Right renal cortex interstitium (tissue), 3 donors: ENCODE measurements at regions not wholly inside any gene's neighbourhood (a gene's known extent, or its start where the extent isn't known, plus 50 kb on each side); places are given as distances from the start of the nearest gene placed in this dataset.
"Not testable (repeated sequence)": the region's sequence is repeated elsewhere in the genome, so short reads cannot be mapped to it uniquely, and the experiment has no call there.

Experiments
- DNase-seq, 3 donors: peaks; one replicate each; pipeline ENCODE4 v3.0.0-alpha.2; 2013; ENCODE audit warnings: low read depth in 3 of 3, low spot score in 2 of 3

GRCh38 chr5:166648736-166649135 lies 1642.7 kb upstream of the WWC1 start:
- DNase-seq = no peak

GRCh38 chr5:166649676-166650075 lies 1641.8 kb upstream of the WWC1 start:
- no peak for DNase-seq

- DNase-seq = no peak
Observed at GRCh38 chr5:166651234-166651633, 1640.2 kb upstream of the WWC1 start.

GRCh38 chr5:166671811-166672210 lies 1619.6 kb upstream of the WWC1 start:
- no peak for DNase-seq

GRCh38 chr5:166672431-166672830 lies 1619.0 kb upstream of the WWC1 start:
- no peak for DNase-seq

GRCh38 chr5:166677891-166678290 lies 1613.6 kb upstream of the WWC1 start:
- no peak for DNase-seq

GRCh38 chr5:166679331-166679730 lies 1612.1 kb upstream of the WWC1 start:
- no peak for DNase-seq

GRCh38 chr5:166695326-166695725 lies 1596.1 kb upstream of the WWC1 start:
- DNase-seq = no peak

- no peak for DNase-seq
Observed at GRCh38 chr5:166708291-166708690, 1583.2 kb upstream of the WWC1 start.

- no peak for DNase-seq
Observed at GRCh38 chr5:166709691-166710090, 1581.8 kb upstream of the WWC1 start.

GRCh38 chr5:166710271-166710670 lies 1581.2 kb upstream of the WWC1 start:
- no peak for DNase-seq

- no peak for DNase-seq
Observed at GRCh38 chr5:166712447-166713185, 1578.8 kb upstream of the WWC1 start.

GRCh38 chr5:166713295-166713694 lies 1578.2 kb upstream of the WWC1 start:
- DNase-seq = no peak

GRCh38 chr5:166716856-166717492 lies 1574.5 kb upstream of the WWC1 start:
- no peak for DNase-seq

- DNase-seq = no peak
Observed at GRCh38 chr5:166719991-166720390, 1571.5 kb upstream of the WWC1 start.

- no peak for DNase-seq
Observed at GRCh38 chr5:166722939-166723338, 1568.5 kb upstream of the WWC1 start.

GRCh38 chr5:166724284-166724683 lies 1567.2 kb upstream of the WWC1 start:
- no peak for DNase-seq

GRCh38 chr5:166725593-166725992 lies 1565.9 kb upstream of the WWC1 start:
- no peak for DNase-seq

- no peak for DNase-seq
Observed at GRCh38 chr5:166726406-166726805, 1565.0 kb upstream of the WWC1 start.

- DNase-seq = not testable (repeated sequence)
Observed at GRCh38 chr5:166742951-166743350, 1548.5 kb upstream of the WWC1 start.

- DNase-seq = no peak
Observed at GRCh38 chr5:166746506-166746905, 1544.9 kb upstream of the WWC1 start.

GRCh38 chr5:166750376-166750775 lies 1541.1 kb upstream of the WWC1 start:
- no peak for DNase-seq
